Lower leg skin (tissue), 4 donors: ENCODE measurements at regions not wholly inside any gene's neighbourhood (a gene's known extent, or its start where the extent isn't known, plus 50 kb on each side); places are given as distances from the start of the nearest gene placed in this dataset.
"Not testable (repeated sequence)": the region's sequence is repeated elsewhere in the genome, so short reads cannot be mapped to it uniquely, and the experiment has no call there.

Experiments
- DNase-seq, 2 donors: peaks; one replicate each; pipeline ENCODE4 v3.0.0-alpha.2; 2019; ENCODE audit warnings: low spot score in 2 of 2
- H3K4me3 ChIP-seq: fragments of 200-600 bp; sonication (generic); 2 replicates; pipeline ENCODE4 v1.5.1; 2017; ENCODE audit warnings: mild to moderate bottlenecking, low read depth; ENCODE audit not compliant: poor library complexity, severe bottlenecking
- CTCF ChIP-seq, 3 donors: fragments of 450-650 bp; IDR thresholded peaks; one replicate each; pipeline ENCODE4 v1.5.1; 2016; ENCODE audit warnings: antibody characterized with exemption in 3 of 3, mild to moderate bottlenecking in 3 of 3, moderate library complexity in 2 of 3
- POLR2A ChIP-seq, 2 donors: fragments of 450-650 bp; IDR thresholded peaks; one replicate each; pipeline ENCODE4 v1.6.1; 2016 to 2017; ENCODE audit warnings: antibody characterized with exemption in 2 of 2, mild to moderate bottlenecking in 1 of 2, moderate library complexity in 1 of 2
- WGBS, 2 donors: methylation state at CpG; one replicate each; pipeline ENCODE4 v1.1.5; 2018; 5-methylcytosine and 5-hydroxymethylcytosine counted together
- intact Hi-C: fragments of 100-400 bp; cut with DNase I; formaldehyde crosslinking; loops from one replicate; pipeline ENCODE4 v1.15.0; 2023; ENCODE audit warnings: low total_unique reads

- H3K4me3 ChIP-seq, result no peak overlapping the region
- 94 to 96% methylated on average over 1 of the region's 1 CpG for WGBS, 2 donors
- peak in 1 of 2 donors; percentile 4 for DNase-seq
- intact Hi-C loops, result no loop called here
- TF ChIP-seq CTCF (IDR thresholded peaks at IDR 0.05), result no peak
- TF ChIP-seq POLR2A (IDR thresholded peaks at IDR 0.05), result no peak
Observed at GRCh38 chr7:67662804-67663203, 666.2 kb downstream of the TYW1 start.

GRCh38 chr7:67663644-67664043 lies 667.0 kb downstream of the TYW1 start:
- WGBS, 2 donors, result 70 to 76% methylated on average over 1 of the region's 1 CpG
- intact Hi-C loops, result no loop called here
- no peak overlapping the region for H3K4me3 ChIP-seq
- no peak for TF ChIP-seq CTCF (IDR thresholded peaks at IDR 0.05)
- no peak for TF ChIP-seq POLR2A (IDR thresholded peaks at IDR 0.05)
- DNase-seq, result no peak

GRCh38 chr7:67666359-67666758 lies 669.7 kb downstream of the TYW1 start:
- DNase-seq, H3K4me3 ChIP-seq, intact Hi-C loops: not testable (repeated sequence)
- WGBS, 2 donors, result 48 to 65% methylated on average over 4 of the region's 4 CpGs

- DNase-seq, result no peak
- 21 to 22% methylated on average over 4 of the region's 4 CpGs for WGBS, 2 donors
- intact Hi-C loops, result no loop called here
- no peak for TF ChIP-seq POLR2A (IDR thresholded peaks at IDR 0.05)
- no peak for TF ChIP-seq CTCF (IDR thresholded peaks at IDR 0.05)
- no peak overlapping the region for H3K4me3 ChIP-seq
Observed at GRCh38 chr7:67671006-67671548, 674.4 kb downstream of the TYW1 start.

- no peak overlapping the region for H3K4me3 ChIP-seq
- intact Hi-C loops, result no loop called here
- DNase-seq, result no peak
- no peak for TF ChIP-seq CTCF (IDR thresholded peaks at IDR 0.05)
- TF ChIP-seq POLR2A (IDR thresholded peaks at IDR 0.05), result no peak
- 84 to 88% methylated on average over 3 of the region's 3 CpGs for WGBS, 2 donors
Observed at GRCh38 chr7:67673861-67674260, 677.2 kb downstream of the TYW1 start.

- intact Hi-C loops, DNase-seq, H3K4me3 ChIP-seq: not testable (repeated sequence)
- 86 to 94% methylated on average over 5 of the region's 5 CpGs for WGBS, 2 donors
Observed at GRCh38 chr7:67674862-67675261, 678.2 kb downstream of the TYW1 start.

- intact Hi-C loops, result no loop called here
- no peak for DNase-seq
- WGBS, 2 donors, result 12 to 59% methylated on average over 2 of the region's 2 CpGs
- no peak for TF ChIP-seq CTCF (IDR thresholded peaks at IDR 0.05)
- TF ChIP-seq POLR2A (IDR thresholded peaks at IDR 0.05), result no peak
- no peak overlapping the region for H3K4me3 ChIP-seq
Observed at GRCh38 chr7:67675971-67676370, 679.3 kb downstream of the TYW1 start.
